GM12865 (cell line): ENCODE measurements at regions not wholly inside any gene's neighbourhood (a gene's known extent, or its start where the extent isn't known, plus 50 kb on each side); places are given as distances from the start of the nearest gene placed in this dataset.

ENCODE experiments used
- DNase-seq: peaks from one replicate; pipeline ENCODE4 v3.0.0; 2010; ENCODE audit warnings: low read depth
- H3K4me3 ChIP-seq: 2 replicates; pipeline ENCODE4 v1.5.1; 2011; ENCODE audit warnings: mild to moderate bottlenecking, low read depth, low read length, control low read depth
- TF ChIP-seq, protein P1 (sequence below): IDR thresholded peaks from 2 replicates; pipeline ENCODE4 v1.5.1; 2011; ENCODE audit warnings: low read length, control low read depth, low read depth, inconsistent platforms; ENCODE audit not compliant: insufficient read depth; ENCODE audit errors: missing control alignments

DNA sequence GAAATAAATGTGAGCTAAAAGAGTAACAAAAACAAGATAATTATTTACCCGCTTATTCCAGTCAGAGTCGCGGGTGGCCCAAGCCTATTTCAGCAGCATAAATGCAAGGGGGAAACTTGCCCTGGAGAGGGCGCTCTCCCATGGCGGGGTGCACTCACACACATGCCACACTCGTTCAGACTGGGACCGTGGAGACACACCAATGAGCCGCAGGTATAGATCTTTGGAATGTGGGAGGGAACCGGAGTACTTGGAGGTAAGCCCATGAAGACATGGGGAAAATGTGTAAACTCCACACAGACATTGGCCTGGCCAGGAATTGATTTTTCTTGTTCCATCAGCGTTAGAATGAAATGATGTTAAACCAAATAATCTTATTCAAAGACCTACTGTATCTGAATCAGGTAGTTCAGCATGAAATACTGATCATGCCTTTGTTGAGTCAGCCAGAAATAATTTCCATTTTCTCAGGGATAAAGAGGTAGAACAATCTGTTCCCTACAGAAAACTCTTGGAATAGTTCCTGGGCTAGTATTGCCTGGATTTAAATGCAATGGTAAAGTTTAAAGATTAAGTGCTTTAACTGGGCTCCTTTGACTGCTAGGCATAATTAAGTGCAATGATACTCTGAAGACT, 191.5 kb downstream of the MCHR2 start:
- DNase-seq: no peak
- TF ChIP-seq, protein P1, sequence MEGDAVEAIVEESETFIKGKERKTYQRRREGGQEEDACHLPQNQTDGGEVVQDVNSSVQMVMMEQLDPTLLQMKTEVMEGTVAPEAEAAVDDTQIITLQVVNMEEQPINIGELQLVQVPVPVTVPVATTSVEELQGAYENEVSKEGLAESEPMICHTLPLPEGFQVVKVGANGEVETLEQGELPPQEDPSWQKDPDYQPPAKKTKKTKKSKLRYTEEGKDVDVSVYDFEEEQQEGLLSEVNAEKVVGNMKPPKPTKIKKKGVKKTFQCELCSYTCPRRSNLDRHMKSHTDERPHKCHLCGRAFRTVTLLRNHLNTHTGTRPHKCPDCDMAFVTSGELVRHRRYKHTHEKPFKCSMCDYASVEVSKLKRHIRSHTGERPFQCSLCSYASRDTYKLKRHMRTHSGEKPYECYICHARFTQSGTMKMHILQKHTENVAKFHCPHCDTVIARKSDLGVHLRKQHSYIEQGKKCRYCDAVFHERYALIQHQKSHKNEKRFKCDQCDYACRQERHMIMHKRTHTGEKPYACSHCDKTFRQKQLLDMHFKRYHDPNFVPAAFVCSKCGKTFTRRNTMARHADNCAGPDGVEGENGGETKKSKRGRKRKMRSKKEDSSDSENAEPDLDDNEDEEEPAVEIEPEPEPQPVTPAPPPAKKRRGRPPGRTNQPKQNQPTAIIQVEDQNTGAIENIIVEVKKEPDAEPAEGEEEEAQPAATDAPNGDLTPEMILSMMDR: no peak
- H3K4me3 ChIP-seq: no peak overlapping the region

DNA sequence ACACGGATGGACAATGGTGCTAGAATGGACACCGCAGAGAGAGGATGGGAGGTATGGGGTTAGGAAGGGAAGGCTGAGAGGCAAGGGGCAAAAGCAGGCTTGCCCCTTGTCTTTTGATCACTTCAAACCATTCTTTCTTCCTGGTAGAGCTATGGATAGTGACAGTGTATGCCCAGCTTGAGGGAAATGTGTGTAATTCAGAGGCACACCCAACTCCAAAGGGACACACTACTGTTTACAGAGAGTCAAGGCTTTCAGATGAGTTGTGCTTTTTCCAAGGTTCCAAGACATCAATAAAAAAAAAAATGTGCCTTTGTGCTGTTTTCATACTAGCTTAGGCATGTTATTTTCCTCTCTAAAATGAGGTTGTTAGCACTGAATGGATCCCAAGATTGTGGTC, 185.0 kb downstream of the MCHR2 start:
- H3K4me3 ChIP-seq: no peak overlapping the region
- no peak for DNase-seq
- TF ChIP-seq, protein P1: no peak

DNA sequence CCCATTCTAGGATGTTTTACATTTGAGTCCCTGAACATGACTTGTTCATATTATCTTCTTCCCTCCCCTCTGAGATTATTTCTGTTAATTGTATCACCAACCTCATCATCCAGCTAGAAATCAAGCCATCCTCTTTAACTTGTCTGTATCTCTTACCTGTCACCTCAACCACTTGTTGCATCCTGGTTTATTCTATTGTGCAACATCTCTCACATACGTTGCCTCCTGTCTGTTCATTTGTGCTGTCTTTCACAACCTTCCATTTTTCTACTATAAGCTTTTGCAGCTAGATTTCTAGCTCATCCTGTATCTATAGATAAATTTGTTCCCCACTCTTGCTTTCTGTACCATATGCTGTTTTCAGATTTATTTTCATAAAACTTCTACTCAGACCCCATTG, 183.7 kb downstream of the MCHR2 start:
- TF ChIP-seq, protein P1: no peak
- H3K4me3 ChIP-seq: no peak overlapping the region
- DNase-seq: no peak

DNA sequence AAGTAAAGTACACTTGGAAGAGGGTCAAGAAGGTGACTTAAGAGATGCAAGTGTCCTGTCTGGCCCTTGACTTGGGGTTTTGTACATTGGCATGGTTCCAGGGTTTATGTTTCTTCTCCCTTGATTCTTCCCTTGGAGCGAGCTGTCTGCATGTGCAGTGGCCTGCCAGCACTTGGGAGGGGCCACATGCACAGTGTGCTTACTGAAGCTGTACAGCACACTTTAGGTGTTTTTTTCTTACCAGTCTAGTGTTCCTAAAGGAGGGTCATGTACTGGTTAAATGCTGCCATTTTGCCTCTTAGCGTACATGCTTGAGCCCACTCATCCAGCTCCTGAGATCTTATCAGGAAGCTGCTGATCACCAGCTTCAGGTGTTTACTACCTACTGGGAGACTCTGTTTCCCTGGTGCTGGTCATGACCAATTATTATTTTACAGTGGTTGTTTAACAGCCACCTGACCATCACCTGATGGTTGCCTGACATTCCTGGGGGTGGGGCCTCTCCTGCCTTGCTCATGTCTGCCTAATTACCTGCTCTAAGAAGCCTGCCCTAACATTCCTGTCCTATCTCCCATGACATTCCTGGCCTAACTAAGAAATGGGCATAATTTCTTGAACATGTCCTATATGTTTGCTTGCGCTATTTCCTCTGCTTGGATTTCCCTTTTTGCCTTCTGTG, 182.9 kb downstream of the MCHR2 start:
- TF ChIP-seq, protein P1: no peak
- no peak for DNase-seq
- no peak overlapping the region for H3K4me3 ChIP-seq

DNA sequence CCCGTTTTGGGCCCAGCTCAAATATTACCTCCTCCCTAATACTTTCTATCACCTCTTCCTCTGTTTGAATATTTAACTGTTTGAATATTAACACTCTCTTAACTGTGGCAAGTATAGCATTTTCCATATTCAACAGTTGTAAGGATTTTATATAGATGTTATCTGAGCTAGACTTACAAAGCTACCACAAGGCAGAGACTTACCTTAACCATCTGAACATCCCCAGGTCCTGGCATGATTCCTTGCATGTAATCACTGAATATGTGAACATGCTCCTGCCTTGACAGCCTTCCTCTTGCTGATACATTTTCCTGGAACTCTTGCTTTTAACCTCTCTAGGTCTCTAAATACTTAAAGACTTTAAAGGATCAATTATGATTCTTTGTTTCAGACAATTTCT, 182.4 kb downstream of the MCHR2 start:
- TF ChIP-seq, protein P1: no peak
- no peak for DNase-seq
- H3K4me3 ChIP-seq: no peak overlapping the region

DNA sequence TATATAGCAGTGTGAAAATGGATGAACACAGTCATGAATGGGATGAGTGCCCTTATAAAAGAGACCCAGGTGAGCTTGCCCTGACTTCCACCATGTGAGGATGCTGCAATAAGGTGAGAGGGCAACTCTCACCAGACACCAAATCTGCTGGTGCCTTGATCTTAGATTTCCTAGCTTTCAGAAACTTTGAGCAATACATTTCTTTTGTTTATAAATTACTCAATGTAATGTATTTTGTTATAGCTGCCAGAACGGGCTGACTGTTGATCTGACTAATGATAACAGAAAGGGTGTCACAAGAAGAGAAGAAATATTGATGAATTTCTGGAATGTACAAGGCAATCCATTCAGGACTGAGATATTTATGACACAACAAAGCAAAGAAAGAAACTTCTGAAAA, 180.5 kb downstream of the MCHR2 start:
- H3K4me3 ChIP-seq: no peak overlapping the region
- no peak for DNase-seq
- TF ChIP-seq, protein P1: no peak
